ENCODE measurements at regions not wholly inside any gene's neighbourhood (a gene's known extent, or its start where the extent isn't known, plus 50 kb on each side); places are given as distances from the start of the nearest gene placed in this dataset.

GRCh38 chr19:27740396-27740795, 1472.6 kb downstream of the UQCRFS1 start:
- Histone ChIP-seq H3K27me3 (ENCODE audit: control insufficient read depth in 5 of 5, insufficient read depth in 4 of 5, low read length in 5 of 5) (no peaks in the 10 kb centered on the region), H3K9ac (ENCODE audit: low read length in 5 of 5) (no peak overlapping the region), H3K4me1 (ENCODE audit: control insufficient read depth in 5 of 5, insufficient read depth in 5 of 5, low read length in 5 of 5) (no peaks in the 10 kb centered on the region), H3K36me3 (ENCODE audit: control insufficient read depth in 5 of 5, insufficient read depth in 5 of 5, low read length in 5 of 5) (peaks cover 5 to 28% (median 15%) of the 10 kb centered on the region in 5 donors), H3K27ac (ENCODE audit: low read depth, low read length) (no peak overlapping the region), H3K9me3 (ENCODE audit: control insufficient read depth in 5 of 5, low read length in 5 of 5) (peaks cover 0 to 2% (median 0%) of the 10 kb centered on the region in 5 donors), H3K4me3 (ENCODE audit: low read depth in 1 of 5, low read length in 5 of 5) (no peak overlapping the region)

GRCh38 chr19:27738569-27739193, 1474.3 kb downstream of the UQCRFS1 start:
- peaks cover 5 to 37% (median 16%) of the 10 kb centered on the region in 5 donors for H3K36me3 ChIP-seq (ENCODE audit: control insufficient read depth in 5 of 5, insufficient read depth in 5 of 5, low read length in 5 of 5)
- H3K27ac ChIP-seq (ENCODE audit: low read depth, low read length), result no peak overlapping the region
- peaks cover 0 to 2% (median 0%) of the 10 kb centered on the region in 5 donors for H3K9me3 ChIP-seq (ENCODE audit: control insufficient read depth in 5 of 5, low read length in 5 of 5)
- no peak overlapping the region for H3K9ac ChIP-seq (ENCODE audit: low read length in 5 of 5)
- H3K27me3 ChIP-seq (ENCODE audit: control insufficient read depth in 5 of 5, insufficient read depth in 4 of 5, low read length in 5 of 5), result no peaks in the 10 kb centered on the region
- no peaks in the 10 kb centered on the region for H3K4me1 ChIP-seq (ENCODE audit: control insufficient read depth in 5 of 5, insufficient read depth in 5 of 5, low read length in 5 of 5)
- H3K4me3 ChIP-seq (ENCODE audit: low read depth in 1 of 5, low read length in 5 of 5), result no peak overlapping the region

GRCh38 chr19:27736225-27736624, 1476.7 kb downstream of the UQCRFS1 start:
- Histone ChIP-seq H3K4me3 (ENCODE audit: low read depth in 1 of 5, low read length in 5 of 5) (no peak overlapping the region), H3K9ac (ENCODE audit: low read length in 5 of 5) (no peak overlapping the region), H3K27ac (ENCODE audit: low read depth, low read length) (no peak overlapping the region), H3K9me3 (ENCODE audit: control insufficient read depth in 5 of 5, low read length in 5 of 5) (peaks cover 0 to 10% (median 3%) of the 10 kb centered on the region in 5 donors), H3K36me3 (ENCODE audit: control insufficient read depth in 5 of 5, insufficient read depth in 5 of 5, low read length in 5 of 5) (peaks cover 15 to 43% (median 27%) of the 10 kb centered on the region in 5 donors), H3K27me3 (ENCODE audit: control insufficient read depth in 5 of 5, insufficient read depth in 4 of 5, low read length in 5 of 5) (no peaks in the 10 kb centered on the region), H3K4me1 (ENCODE audit: control insufficient read depth in 5 of 5, insufficient read depth in 5 of 5, low read length in 5 of 5) (no peaks in the 10 kb centered on the region)

GRCh38 chr19:27735314-27735713, 1477.6 kb downstream of the UQCRFS1 start:
- Histone ChIP-seq H3K27ac (ENCODE audit: low read depth, low read length) (no peak overlapping the region), H3K4me1 (ENCODE audit: control insufficient read depth in 5 of 5, insufficient read depth in 5 of 5, low read length in 5 of 5) (no peaks in the 10 kb centered on the region), H3K4me3 (ENCODE audit: low read depth in 1 of 5, low read length in 5 of 5) (no peak overlapping the region), H3K9ac (ENCODE audit: low read length in 5 of 5) (no peak overlapping the region), H3K36me3 (ENCODE audit: control insufficient read depth in 5 of 5, insufficient read depth in 5 of 5, low read length in 5 of 5) (peaks cover 15 to 44% (median 31%) of the 10 kb centered on the region in 5 donors), H3K27me3 (ENCODE audit: control insufficient read depth in 5 of 5, insufficient read depth in 4 of 5, low read length in 5 of 5) (no peaks in the 10 kb centered on the region), H3K9me3 (ENCODE audit: control insufficient read depth in 5 of 5, low read length in 5 of 5) (peaks cover 2 to 13% (median 8%) of the 10 kb centered on the region in 5 donors)

GRCh38 chr19:27734496-27735220, 1478.3 kb downstream of the UQCRFS1 start:
- no peak overlapping the region for H3K9ac ChIP-seq (ENCODE audit: low read length in 5 of 5)
- peaks cover 15 to 40% (median 27%) of the 10 kb centered on the region in 5 donors for H3K36me3 ChIP-seq (ENCODE audit: control insufficient read depth in 5 of 5, insufficient read depth in 5 of 5, low read length in 5 of 5)
- no peak overlapping the region for H3K4me3 ChIP-seq (ENCODE audit: low read depth in 1 of 5, low read length in 5 of 5)
- H3K4me1 ChIP-seq (ENCODE audit: control insufficient read depth in 5 of 5, insufficient read depth in 5 of 5, low read length in 5 of 5), result no peaks in the 10 kb centered on the region
- no peaks in the 10 kb centered on the region for H3K27me3 ChIP-seq (ENCODE audit: control insufficient read depth in 5 of 5, insufficient read depth in 4 of 5, low read length in 5 of 5)
- H3K9me3 ChIP-seq (ENCODE audit: control insufficient read depth in 5 of 5, low read length in 5 of 5), result peaks cover 2 to 14% (median 9%) of the 10 kb centered on the region in 5 donors
- H3K27ac ChIP-seq (ENCODE audit: low read depth, low read length), result no peak overlapping the region

- Histone ChIP-seq H3K36me3 (ENCODE audit: control insufficient read depth in 5 of 5, insufficient read depth in 5 of 5, low read length in 5 of 5) (peaks cover 8 to 42% (median 18%) of the 10 kb centered on the region in 5 donors), H3K9ac (ENCODE audit: low read length in 5 of 5) (no peak overlapping the region), H3K27me3 (ENCODE audit: control insufficient read depth in 5 of 5, insufficient read depth in 4 of 5, low read length in 5 of 5) (no peaks in the 10 kb centered on the region), H3K9me3 (ENCODE audit: control insufficient read depth in 5 of 5, low read length in 5 of 5) (peaks cover 2 to 22% (median 12%) of the 10 kb centered on the region in 5 donors), H3K4me3 (ENCODE audit: low read depth in 1 of 5, low read length in 5 of 5) (no peak overlapping the region), H3K4me1 (ENCODE audit: control insufficient read depth in 5 of 5, insufficient read depth in 5 of 5, low read length in 5 of 5) (no peaks in the 10 kb centered on the region), H3K27ac (ENCODE audit: low read depth, low read length) (no peak overlapping the region)
These were observed 1479.2 kb downstream of the UQCRFS1 start for GRCh38 chr19:27733551-27734266.

- Histone ChIP-seq H3K9me3 (ENCODE audit: control insufficient read depth in 5 of 5, low read length in 5 of 5) (peaks cover 10 to 43% (median 27%) of the 10 kb centered on the region in 5 donors), H3K27ac (ENCODE audit: low read depth, low read length) (no peak overlapping the region), H3K4me1 (ENCODE audit: control insufficient read depth in 5 of 5, insufficient read depth in 5 of 5, low read length in 5 of 5) (no peaks in the 10 kb centered on the region), H3K36me3 (ENCODE audit: control insufficient read depth in 5 of 5, insufficient read depth in 5 of 5, low read length in 5 of 5) (peaks cover 0 to 55% (median 10%) of the 10 kb centered on the region in 5 donors), H3K27me3 (ENCODE audit: control insufficient read depth in 5 of 5, insufficient read depth in 4 of 5, low read length in 5 of 5) (no peaks in the 10 kb centered on the region), H3K4me3 (ENCODE audit: low read depth in 1 of 5, low read length in 5 of 5) (peak overlapping the region in 1 of 5 donors; percentile 8), H3K9ac (ENCODE audit: low read length in 5 of 5) (no peak overlapping the region)
These were observed 1483.6 kb downstream of the UQCRFS1 start for GRCh38 chr19:27729332-27729731.

GRCh38 chr19:27722625-27723024, 1490.3 kb downstream of the UQCRFS1 start:
- no peak overlapping the region for H3K4me3 ChIP-seq (ENCODE audit: low read depth in 1 of 5, low read length in 5 of 5)
- peaks cover 0 to 13% (median 2%) of the 10 kb centered on the region in 5 donors for H3K36me3 ChIP-seq (ENCODE audit: control insufficient read depth in 5 of 5, insufficient read depth in 5 of 5, low read length in 5 of 5)
- no peak overlapping the region for H3K27ac ChIP-seq (ENCODE audit: low read depth, low read length)
- no peak overlapping the region for H3K9ac ChIP-seq (ENCODE audit: low read length in 5 of 5)
- peaks cover 16 to 59% (median 39%) of the 10 kb centered on the region in 5 donors for H3K9me3 ChIP-seq (ENCODE audit: control insufficient read depth in 5 of 5, low read length in 5 of 5)
- H3K27me3 ChIP-seq (ENCODE audit: control insufficient read depth in 5 of 5, insufficient read depth in 4 of 5, low read length in 5 of 5), result no peaks in the 10 kb centered on the region
- no peaks in the 10 kb centered on the region for H3K4me1 ChIP-seq (ENCODE audit: control insufficient read depth in 5 of 5, insufficient read depth in 5 of 5, low read length in 5 of 5)

- H3K27me3 ChIP-seq (ENCODE audit: control insufficient read depth in 5 of 5, insufficient read depth in 4 of 5, low read length in 5 of 5), result no peaks in the 10 kb centered on the region
- no peaks in the 10 kb centered on the region for H3K4me1 ChIP-seq (ENCODE audit: control insufficient read depth in 5 of 5, insufficient read depth in 5 of 5, low read length in 5 of 5)
- H3K36me3 ChIP-seq (ENCODE audit: control insufficient read depth in 5 of 5, insufficient read depth in 5 of 5, low read length in 5 of 5), result peaks cover 0 to 4% (median 0%) of the 10 kb centered on the region in 5 donors
- no peak overlapping the region for H3K9ac ChIP-seq (ENCODE audit: low read length in 5 of 5)
- H3K4me3 ChIP-seq (ENCODE audit: low read depth in 1 of 5, low read length in 5 of 5), result no peak overlapping the region
- H3K9me3 ChIP-seq (ENCODE audit: control insufficient read depth in 5 of 5, low read length in 5 of 5), result peaks cover 16 to 57% (median 31%) of the 10 kb centered on the region in 5 donors
- no peak overlapping the region for H3K27ac ChIP-seq (ENCODE audit: low read depth, low read length)
These were observed 1492.8 kb downstream of the UQCRFS1 start for GRCh38 chr19:27720155-27720554.

- Histone ChIP-seq H3K36me3 (ENCODE audit: control insufficient read depth in 5 of 5, insufficient read depth in 5 of 5, low read length in 5 of 5) (no peaks in the 10 kb centered on the region), H3K9ac (ENCODE audit: low read length in 5 of 5) (no peak overlapping the region), H3K4me1 (ENCODE audit: control insufficient read depth in 5 of 5, insufficient read depth in 5 of 5, low read length in 5 of 5) (no peaks in the 10 kb centered on the region), H3K4me3 (ENCODE audit: low read depth in 1 of 5, low read length in 5 of 5) (no peak overlapping the region), H3K27ac (ENCODE audit: low read depth, low read length) (no peak overlapping the region), H3K27me3 (ENCODE audit: control insufficient read depth in 5 of 5, insufficient read depth in 4 of 5, low read length in 5 of 5) (no peaks in the 10 kb centered on the region), H3K9me3 (ENCODE audit: control insufficient read depth in 5 of 5, low read length in 5 of 5) (peaks cover 11 to 53% (median 26%) of the 10 kb centered on the region in 5 donors)
These were observed 1493.9 kb downstream of the UQCRFS1 start for GRCh38 chr19:27719034-27719433.
